Naive thymus-derived CD4-positive, alpha-beta T cell (primary cell): ENCODE measurements at regions not wholly inside any gene's neighbourhood (a gene's known extent, or its start where the extent isn't known, plus 50 kb on each side); places are given as distances from the start of the nearest gene placed in this dataset.
A peak's percentile ranks its signal among the peaks of the same experiment; 100 is the strongest.

Source experiments
- ATAC-seq: fragments of 150-1000 bp; cut with Tn5 transposase; 2 replicates; pipeline ENCODE4 v1.10.0; 2021; ENCODE audit warnings: mild to moderate bottlenecking, moderate library complexity
- CTCF ChIA-PET: fragments of 350-600 bp; sonication (Branson Sonifier 250); formaldehyde crosslinking; loops from one replicate; lab custom pipeline; 2021; ENCODE audit warnings: antibody characterized with exemption; lab: Charles Lee
- POLR2A ChIA-PET: fragments of 350-600 bp; sonication (Branson Sonifier 250); formaldehyde crosslinking; loops from one replicate; lab custom pipeline; 2021; ENCODE audit warnings: antibody characterized with exemption, inconsistent platforms; lab: Charles Lee
- DNase-seq, 9 donors: peaks; one replicate each; pipeline versions ENCODE4 v3.0.0 to v3.0.0-alpha.2; 2020 to 2022; ENCODE audit warnings: mixed read lengths in 1 of 9
- H3K27ac ChIP-seq: one replicate; pipeline ENCODE4 v1.7.0; 2013; ENCODE audit warnings: mild to moderate bottlenecking, low read depth, low read length, moderate library complexity
- H3K27me3 ChIP-seq, 2 donors: one replicate each; pipeline ENCODE4 v1.7.0; 2013; ENCODE audit warnings: low read length in 2 of 2, mild to moderate bottlenecking in 2 of 2, moderate library complexity in 2 of 2; ENCODE audit not compliant: control insufficient read depth in 2 of 2, insufficient read depth in 2 of 2
- H3K36me3 ChIP-seq, 3 experiments: 1 replicate in 2 of 3; 2 replicates in 1 of 3; pipeline ENCODE4 v1.7.0; 2013; ENCODE audit warnings: low read length in 3 of 3, mild to moderate bottlenecking in 3 of 3, moderate library complexity in 1 of 3; ENCODE audit not compliant: insufficient read depth in 3 of 3, control insufficient read depth in 2 of 3
- H3K4me1 ChIP-seq, 2 donors: one replicate each; pipeline ENCODE4 v1.7.0; 2013; ENCODE audit warnings: low read length in 2 of 2, mild to moderate bottlenecking in 2 of 2, moderate library complexity in 1 of 2; ENCODE audit not compliant: control insufficient read depth in 2 of 2, insufficient read depth in 2 of 2
- H3K4me3 ChIP-seq: 2 replicates; pipeline ENCODE4 v1.7.0; 2013; ENCODE audit warnings: mild to moderate bottlenecking, low read length
- H3K9me3 ChIP-seq, 3 experiments: 1 replicate in 2 of 3; 2 replicates in 1 of 3; pipeline ENCODE4 v1.7.0; 2013; ENCODE audit warnings: low read length in 3 of 3; ENCODE audit not compliant: control insufficient read depth in 2 of 3
- H3K27ac Mint-ChIP-seq, 9 donors: one replicate each; pipeline ENCODE4 v1.8.0; 2020 to 2022; ENCODE audit warnings: mixed read lengths in 9 of 9, mild to moderate bottlenecking in 8 of 9, moderate library complexity in 5 of 9, inconsistent platforms in 2 of 9
- H3K27me3 Mint-ChIP-seq, 5 donors: one replicate each; pipeline ENCODE4 v1.8.0; 2021 to 2022; ENCODE audit warnings: mixed read lengths in 5 of 5, mild to moderate bottlenecking in 1 of 5
- H3K36me3 Mint-ChIP-seq, 5 donors: one replicate each; pipeline ENCODE4 v1.8.0; 2020 to 2022; ENCODE audit warnings: mixed read lengths in 5 of 5, mild to moderate bottlenecking in 3 of 5, inconsistent platforms in 1 of 5
- H3K4me1 Mint-ChIP-seq, 7 donors: one replicate each; pipeline ENCODE4 v1.8.0; 2020 to 2022; ENCODE audit warnings: mixed read lengths in 7 of 7, mild to moderate bottlenecking in 3 of 7, inconsistent platforms in 1 of 7
- H3K4me3 Mint-ChIP-seq, 10 donors: one replicate each; pipeline ENCODE4 v1.8.0; 2020 to 2022; ENCODE audit warnings: mild to moderate bottlenecking in 10 of 10, mixed read lengths in 10 of 10, moderate library complexity in 6 of 10, inconsistent platforms in 2 of 10
- H3K9me3 Mint-ChIP-seq, 11 donors: one replicate each; pipeline ENCODE4 v1.8.0; 2020 to 2022; ENCODE audit warnings: mixed read lengths in 11 of 11, mild to moderate bottlenecking in 4 of 11, inconsistent platforms in 1 of 11, moderate library complexity in 1 of 11
- intact Hi-C, 2 donors: fragments of 100-400 bp; cut with micrococcal nuclease; formaldehyde crosslinking; loops; one replicate each; pipeline ENCODE4 v1.15.1; 2023

- POLR2A ChIA-PET = no interaction called here
- no peak overlapping the region for H3K4me3 ChIP-seq
- ATAC-seq = no peak
- Mint-ChIP-seq H3K36me3 (peaks cover 0 to 30% (median 6%) of the 10 kb centered on the region in 5 donors), H3K9me3 (peaks cover 0 to 3% (median 0%) of the 10 kb centered on the region in 11 donors), H3K4me3 (no peak overlapping the region), H3K4me1 (peaks cover 0 to 6% (median 0%) of the 10 kb centered on the region in 7 donors), H3K27me3 (no peaks in the 10 kb centered on the region), H3K27ac (no peak overlapping the region)
- no peaks in the 10 kb centered on the region for H3K27me3 ChIP-seq
- no peaks in the 10 kb centered on the region for H3K4me1 ChIP-seq
- H3K27ac ChIP-seq = no peak overlapping the region
- no peaks in the 10 kb centered on the region for H3K9me3 ChIP-seq
- CTCF ChIA-PET = no interaction called here
- no peaks in the 10 kb centered on the region for H3K36me3 ChIP-seq
- intact Hi-C loops = no loop called here
- no peak for DNase-seq
Measured at GRCh38 chrX:81348388-81348787, 146.5 kb downstream of the SH3BGRL start.

GRCh38 chrX:81354954-81355353, 153.1 kb downstream of the SH3BGRL start:
- POLR2A ChIA-PET = no interaction called here
- no peaks in the 10 kb centered on the region for H3K36me3 ChIP-seq
- no peaks in the 10 kb centered on the region for H3K27me3 Mint-ChIP-seq
- H3K27ac ChIP-seq = no peak overlapping the region
- intact Hi-C loops = no loop called here
- CTCF ChIA-PET = no interaction called here
- peaks cover 0 to 11% (median 3%) of the 10 kb centered on the region in 11 donors for H3K9me3 Mint-ChIP-seq
- H3K27me3 ChIP-seq = no peaks in the 10 kb centered on the region
- no peak overlapping the region for H3K4me3 ChIP-seq
- peaks cover 0 to 5% (median 3%) of the 10 kb centered on the region in 5 donors for H3K36me3 Mint-ChIP-seq
- H3K4me1 ChIP-seq = no peaks in the 10 kb centered on the region
- H3K9me3 ChIP-seq = no peaks in the 10 kb centered on the region
- ATAC-seq (no peak), DNase-seq (no peak)
- no peak overlapping the region for H3K27ac Mint-ChIP-seq
- no peak overlapping the region for H3K4me3 Mint-ChIP-seq
- peaks cover 0 to 5% (median 0%) of the 10 kb centered on the region in 7 donors for H3K4me1 Mint-ChIP-seq

GRCh38 chrX:81355436-81355835, 153.5 kb downstream of the SH3BGRL start:
- Histone ChIP-seq H3K4me1 (no peaks in the 10 kb centered on the region), H3K9me3 (no peaks in the 10 kb centered on the region), H3K27me3 (no peaks in the 10 kb centered on the region), H3K36me3 (no peaks in the 10 kb centered on the region), H3K27ac (no peak overlapping the region), H3K4me3 (no peak overlapping the region)
- H3K4me1 Mint-ChIP-seq = peaks cover 0 to 1% (median 0%) of the 10 kb centered on the region in 7 donors
- H3K9me3 Mint-ChIP-seq = peaks cover 0 to 11% (median 3%) of the 10 kb centered on the region in 11 donors
- ATAC-seq = no peak
- DNase-seq = no peak
- CTCF ChIA-PET = no interaction called here
- intact Hi-C loops = no loop called here
- no peak overlapping the region for H3K27ac Mint-ChIP-seq
- POLR2A ChIA-PET = no interaction called here
- peaks cover 0 to 5% (median 3%) of the 10 kb centered on the region in 5 donors for H3K36me3 Mint-ChIP-seq
- no peak overlapping the region for H3K4me3 Mint-ChIP-seq
- no peaks in the 10 kb centered on the region for H3K27me3 Mint-ChIP-seq

- ATAC-seq (no peak), DNase-seq (no peak)
- Histone ChIP-seq H3K27me3 (no peaks in the 10 kb centered on the region), H3K27ac (no peak overlapping the region), H3K9me3 (no peaks in the 10 kb centered on the region), H3K4me3 (no peak overlapping the region), H3K4me1 (no peaks in the 10 kb centered on the region), H3K36me3 (no peaks in the 10 kb centered on the region)
- Mint-ChIP-seq H3K4me1 (peaks cover 0 to 1% (median 0%) of the 10 kb centered on the region in 7 donors), H3K4me3 (no peak overlapping the region), H3K36me3 (no peaks in the 10 kb centered on the region), H3K9me3 (peaks cover 0 to 1% (median 0%) of the 10 kb centered on the region in 11 donors), H3K27ac (no peak overlapping the region), H3K27me3 (no peaks in the 10 kb centered on the region)
- ChIA-PET POLR2A (interaction anchor here (0.7 kb wide), 1 partner anchor 164 kb away, joined by 4 read pairs; no protein-coding TSS in a partner anchor), CTCF (no interaction called here)
- intact Hi-C loops = no loop called here
Measured at GRCh38 chrX:81367291-81367690, 165.4 kb downstream of the SH3BGRL start.

- DNase-seq (peak in 3 of 9 donors; percentile 0 to 7 (median 3)), ATAC-seq (no peak)
- no peaks in the 10 kb centered on the region for H3K4me1 ChIP-seq
- no peak overlapping the region for H3K4me3 Mint-ChIP-seq
- H3K27ac ChIP-seq = no peak overlapping the region
- no peaks in the 10 kb centered on the region for H3K36me3 ChIP-seq
- H3K9me3 Mint-ChIP-seq = peaks cover 0 to 1% (median 0%) of the 10 kb centered on the region in 11 donors
- H3K36me3 Mint-ChIP-seq = no peaks in the 10 kb centered on the region
- intact Hi-C loops = loop anchor here (1.0 to 10.0 kb wide), 5 partner anchors 180 to 563 kb away; no protein-coding TSS in a partner anchor
- POLR2A ChIA-PET = interaction anchor here (0.6 kb wide), 1 partner anchor 175 kb away, joined by 3 read pairs; no protein-coding TSS in a partner anchor
- H3K4me3 ChIP-seq = no peak overlapping the region
- H3K27me3 Mint-ChIP-seq = peaks cover 4 to 23% (median 11%) of the 10 kb centered on the region in 5 donors
- no peaks in the 10 kb centered on the region for H3K9me3 ChIP-seq
- no peaks in the 10 kb centered on the region for H3K4me1 Mint-ChIP-seq
- CTCF ChIA-PET = interaction anchor here (0.6 to 0.8 kb wide), 2 partner anchors 202 to 208 kb away, joined by 3 read pairs; no protein-coding TSS in a partner anchor
- H3K27me3 ChIP-seq = no peaks in the 10 kb centered on the region
- no peak overlapping the region for H3K27ac Mint-ChIP-seq
Measured at GRCh38 chrX:81377329-81377728, 175.4 kb downstream of the SH3BGRL start.

GRCh38 chrX:81378560-81378959, 176.7 kb downstream of the SH3BGRL start:
- no peaks in the 10 kb centered on the region for H3K9me3 Mint-ChIP-seq
- H3K27me3 Mint-ChIP-seq = peaks cover 4 to 18% (median 7%) of the 10 kb centered on the region in 5 donors
- ChIA-PET CTCF (no interaction called here), POLR2A (no interaction called here)
- Histone ChIP-seq H3K27ac (no peak overlapping the region), H3K4me3 (no peak overlapping the region), H3K36me3 (no peaks in the 10 kb centered on the region), H3K9me3 (no peaks in the 10 kb centered on the region), H3K4me1 (no peaks in the 10 kb centered on the region), H3K27me3 (no peaks in the 10 kb centered on the region)
- ATAC-seq (no peak), DNase-seq (no peak)
- intact Hi-C loops = loop anchor here (5.0 to 10.0 kb wide), 3 partner anchors 181 to 564 kb away; no protein-coding TSS in a partner anchor
- H3K27ac Mint-ChIP-seq = no peak overlapping the region
- H3K4me3 Mint-ChIP-seq = no peak overlapping the region
- no peaks in the 10 kb centered on the region for H3K4me1 Mint-ChIP-seq
- H3K36me3 Mint-ChIP-seq = no peaks in the 10 kb centered on the region

GRCh38 chrX:81390237-81390636, 188.3 kb downstream of the SH3BGRL start:
- intact Hi-C loops = no loop called here
- Mint-ChIP-seq H3K27me3 (peaks cover 0 to 3% (median 1%) of the 10 kb centered on the region in 5 donors), H3K9me3 (peaks cover 0 to 9% (median 0%) of the 10 kb centered on the region in 11 donors), H3K36me3 (no peaks in the 10 kb centered on the region), H3K4me1 (peaks cover 0 to 2% (median 0%) of the 10 kb centered on the region in 7 donors), H3K27ac (no peak overlapping the region), H3K4me3 (no peak overlapping the region)
- ATAC-seq (no peak), DNase-seq (no peak)
- POLR2A ChIA-PET = no interaction called here
- CTCF ChIA-PET = no interaction called here
- Histone ChIP-seq H3K9me3 (no peaks in the 10 kb centered on the region), H3K36me3 (no peaks in the 10 kb centered on the region), H3K4me1 (no peaks in the 10 kb centered on the region), H3K27ac (no peak overlapping the region), H3K4me3 (no peak overlapping the region), H3K27me3 (no peaks in the 10 kb centered on the region)
